Fibroblast of the conjunctiva (primary cell): ENCODE measurements at regions not wholly inside any gene's neighbourhood (a gene's known extent, or its start where the extent isn't known, plus 50 kb on each side); places are given as distances from the start of the nearest gene placed in this dataset.
"Not testable (repeated sequence)": the region's sequence is repeated elsewhere in the genome, so short reads cannot be mapped to it uniquely, and the experiment has no call there.

Experiments used
- DNase-seq: peaks from one replicate; pipeline ENCODE4 v3.0.0-alpha.2; 2010; ENCODE audit warnings: low read depth

GRCh38 chr5:18354828-18355227, 720.6 kb downstream of the TAF11L14 start:
- DNase-seq = no peak

DNA sequence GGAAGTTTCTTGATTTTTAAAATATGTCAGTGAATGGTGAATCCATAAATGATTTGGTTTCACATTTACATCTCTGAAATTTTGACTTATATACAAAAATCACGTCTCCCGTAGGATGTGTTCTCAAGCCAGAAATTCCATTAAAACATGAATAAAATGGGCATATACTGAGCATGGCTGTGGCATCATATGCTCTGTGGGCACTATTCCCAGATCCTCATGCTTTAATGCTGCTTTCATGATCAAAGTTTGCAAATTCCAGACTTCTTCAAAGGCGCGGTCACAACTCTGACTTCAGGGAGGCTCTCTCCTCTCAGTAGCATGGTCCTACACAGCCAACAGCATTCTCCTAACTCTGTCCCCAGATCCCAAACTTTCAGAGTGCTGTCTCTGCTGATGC, 723.2 kb downstream of the TAF11L14 start:
- no peak for DNase-seq

GRCh38 chr5:18366234-18366633, 732.0 kb downstream of the TAF11L14 start:
- no peak for DNase-seq

GRCh38 chr5:18370531-18370930, 736.3 kb downstream of the TAF11L14 start:
- DNase-seq = no peak

DNA sequence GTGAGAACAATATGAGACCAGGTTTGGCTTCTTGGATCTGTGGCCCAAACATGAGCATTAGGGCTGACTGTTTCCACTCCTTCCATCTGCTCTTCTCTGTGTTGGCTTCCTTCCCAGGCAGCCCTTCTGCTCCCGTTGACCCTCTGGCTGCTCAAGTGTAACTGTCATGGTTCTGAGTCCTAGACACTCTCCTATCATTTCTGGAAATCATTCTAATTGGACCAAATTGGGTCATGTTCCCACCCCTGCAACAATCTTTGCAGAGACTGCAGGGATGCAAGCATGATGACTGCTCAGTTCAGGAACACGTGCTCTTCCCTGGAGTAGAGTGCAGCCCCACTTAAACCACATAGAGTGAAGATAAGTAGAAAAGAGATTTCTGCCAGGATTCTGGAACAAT, 741.4 kb downstream of the TAF11L14 start:
- DNase-seq = no peak

- no peak for DNase-seq
These were observed 743.8 kb downstream of the TAF11L14 start for GRCh38 chr5:18378066-18378465.

GRCh38 chr5:18379189-18379588, 744.9 kb downstream of the TAF11L14 start:
- DNase-seq = no peak

- no peak for DNase-seq
These were observed 746.6 kb downstream of the TAF11L14 start for GRCh38 chr5:18380729-18381362.

DNA sequence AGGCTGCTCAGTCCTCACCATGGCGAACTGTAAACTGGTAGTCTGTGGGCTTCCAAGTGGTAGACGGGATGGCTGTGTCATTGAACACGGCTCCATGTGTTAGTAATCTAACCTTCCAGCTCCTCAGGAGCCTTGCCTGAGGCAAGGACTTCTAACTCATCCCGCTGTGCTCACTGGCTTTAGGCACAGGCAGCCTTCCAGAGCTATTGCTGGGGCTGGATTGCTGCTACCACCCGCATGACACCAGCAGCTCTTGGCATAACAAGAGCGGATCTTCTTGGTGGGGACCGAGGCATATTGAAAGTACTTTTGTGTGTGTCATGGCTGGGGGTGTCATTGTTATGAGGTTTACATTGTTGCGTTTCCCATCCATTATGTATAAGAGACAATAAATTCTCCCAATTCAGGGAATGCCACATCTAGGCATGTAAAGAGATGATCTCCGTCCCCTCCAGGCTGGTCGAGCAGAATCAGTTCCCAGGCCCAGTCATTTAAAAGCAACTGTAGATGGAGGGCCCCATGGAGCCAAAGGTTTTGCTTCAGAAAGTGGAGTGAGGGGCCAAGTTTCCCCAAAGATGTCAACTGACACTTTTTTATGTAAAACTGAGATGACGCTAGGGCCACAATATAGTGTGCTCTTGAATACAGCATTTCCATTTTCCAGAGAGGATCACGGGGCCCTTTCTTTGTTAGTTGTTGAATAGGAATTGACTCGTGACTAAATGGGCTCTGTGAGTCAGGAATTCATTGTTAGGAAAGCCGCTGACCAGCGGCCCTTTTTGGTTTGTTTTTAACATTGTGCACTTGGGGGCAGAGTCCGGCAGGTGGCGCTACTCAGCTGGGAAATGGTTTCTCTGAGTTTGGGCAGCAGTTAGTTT, 759.5 kb downstream of the TAF11L14 start:
- DNase-seq = peak; percentile 1

GRCh38 chr5:18394443-18394804, 760.2 kb downstream of the TAF11L14 start:
- no peak for DNase-seq

- DNase-seq = no peak
These were observed 761.2 kb downstream of the TAF11L14 start for GRCh38 chr5:18395126-18396110.

DNA sequence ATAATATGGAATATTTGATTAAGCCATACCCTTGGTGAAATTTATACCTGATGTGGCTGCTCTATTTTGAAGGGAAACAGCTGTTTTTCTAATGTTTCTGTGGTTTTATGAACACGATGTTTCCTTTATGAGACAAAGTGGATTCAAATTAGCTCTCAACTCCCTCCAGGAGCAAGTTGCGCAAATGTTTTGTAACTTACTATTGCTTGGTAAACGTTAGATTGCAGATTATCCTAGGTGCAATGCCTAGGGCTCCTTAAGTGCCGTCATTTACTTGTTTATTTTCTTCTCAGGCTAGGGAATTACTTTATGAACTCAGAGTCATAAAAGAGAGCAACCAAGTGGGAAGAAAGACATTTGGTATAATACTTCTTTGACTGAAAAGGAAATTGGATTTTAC, 763.1 kb downstream of the TAF11L14 start:
- DNase-seq = peak; percentile 2

DNA sequence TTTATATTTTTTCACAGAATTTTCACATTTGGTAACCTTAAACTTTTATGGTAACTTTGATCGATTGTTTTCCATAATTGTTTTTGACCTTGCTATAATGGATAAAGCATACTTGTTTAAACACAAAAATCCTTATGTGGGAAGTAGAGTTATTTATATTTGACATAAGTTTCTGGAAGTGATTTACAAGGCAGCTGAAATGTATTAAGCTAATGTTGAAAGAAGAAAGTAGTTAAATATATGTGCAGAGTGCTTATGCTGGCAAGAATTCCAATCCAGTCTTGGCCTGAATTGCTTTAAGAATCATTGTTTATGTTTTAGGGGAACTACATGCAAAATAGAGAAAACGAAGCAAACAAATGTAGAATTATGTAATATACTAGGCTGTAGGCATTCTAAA, 763.6 kb downstream of the TAF11L14 start:
- peak; percentile 3 for DNase-seq

DNA sequence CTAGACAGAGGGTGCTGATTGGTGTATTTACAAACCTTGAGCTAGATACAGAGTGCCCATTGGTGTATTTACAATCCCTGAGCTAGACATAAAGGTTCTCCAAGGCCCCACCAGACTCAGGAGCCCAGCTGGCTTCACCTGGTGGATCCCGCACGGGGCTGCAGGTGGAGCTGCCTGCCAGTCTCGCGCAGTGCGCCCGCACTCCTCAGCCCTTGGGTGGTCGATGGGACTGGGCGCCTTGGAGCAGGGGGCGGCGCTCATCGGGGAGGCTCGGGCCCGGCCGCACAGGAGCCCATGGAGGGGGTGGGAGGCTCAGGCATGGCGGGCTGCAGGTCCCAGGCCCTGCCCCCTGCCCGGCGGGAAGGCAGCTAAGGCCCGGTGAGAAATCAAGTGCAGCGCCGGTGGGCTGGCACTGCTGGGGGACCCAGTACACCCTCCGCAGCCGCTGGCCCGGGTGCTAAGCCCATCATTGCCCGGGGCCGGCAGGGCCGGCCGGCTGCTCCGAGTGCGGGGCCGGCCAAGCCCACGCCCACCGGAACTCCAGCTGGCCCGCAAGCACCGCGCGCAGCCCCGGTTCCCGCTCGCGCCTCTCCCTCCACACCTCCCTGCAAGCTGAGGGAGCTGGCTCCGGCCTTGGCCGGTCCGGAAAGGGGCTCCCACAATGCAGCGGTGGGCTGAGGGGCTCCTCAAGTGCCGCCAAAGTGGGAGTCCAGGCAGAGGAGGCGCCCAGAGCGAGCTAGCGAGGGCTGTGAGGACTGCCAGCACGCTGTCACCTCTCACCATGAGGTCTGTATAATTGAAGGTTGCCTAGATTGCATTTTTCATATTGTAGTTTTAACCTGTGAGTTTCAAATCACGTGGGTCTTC, 765.4 kb downstream of the TAF11L14 start:
- DNase-seq = not testable (repeated sequence)

DNA sequence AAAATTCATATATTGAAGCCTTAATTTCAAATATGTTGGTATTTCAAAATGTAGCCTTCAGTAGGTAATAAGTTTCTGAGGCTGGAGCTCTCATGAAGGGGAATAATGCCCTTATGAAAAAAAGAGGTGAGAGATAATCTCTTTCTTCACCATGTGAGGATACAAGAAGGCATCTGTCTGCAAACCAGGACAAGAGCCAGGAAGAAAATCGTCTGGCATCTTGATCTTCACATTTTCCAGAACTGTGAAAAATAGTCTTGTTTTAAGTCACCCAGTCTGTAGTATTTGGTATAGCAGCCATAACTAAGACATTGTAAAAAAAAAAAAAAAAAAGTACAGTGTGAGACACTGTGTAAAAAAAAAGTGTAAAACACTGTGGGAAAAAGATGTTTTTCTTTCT, 768.9 kb downstream of the TAF11L14 start:
- DNase-seq = no peak

DNA sequence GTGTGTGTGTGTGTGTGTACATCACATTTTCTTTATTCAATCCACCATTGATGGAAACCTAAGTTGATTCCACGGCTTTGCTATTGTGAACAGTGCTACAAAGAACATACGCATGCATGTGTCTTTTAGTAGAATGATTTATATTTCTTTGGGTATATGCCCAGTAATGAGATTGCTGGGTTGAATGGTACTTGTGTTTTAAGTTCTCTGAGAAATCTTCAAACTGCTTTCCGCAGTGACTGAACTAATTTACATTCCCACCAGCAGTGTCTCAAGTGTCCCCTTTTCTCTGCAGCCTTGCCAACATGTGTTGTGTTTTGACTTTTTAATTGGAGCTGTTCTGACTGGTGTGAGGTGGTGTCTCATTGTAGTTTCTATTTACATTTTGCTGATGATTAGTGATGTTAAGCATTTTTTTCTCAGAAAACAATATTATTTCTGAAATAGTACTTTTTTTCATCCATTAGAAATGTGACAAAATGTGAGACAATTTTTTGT, 769.7 kb downstream of the TAF11L14 start:
- no peak for DNase-seq

DNA sequence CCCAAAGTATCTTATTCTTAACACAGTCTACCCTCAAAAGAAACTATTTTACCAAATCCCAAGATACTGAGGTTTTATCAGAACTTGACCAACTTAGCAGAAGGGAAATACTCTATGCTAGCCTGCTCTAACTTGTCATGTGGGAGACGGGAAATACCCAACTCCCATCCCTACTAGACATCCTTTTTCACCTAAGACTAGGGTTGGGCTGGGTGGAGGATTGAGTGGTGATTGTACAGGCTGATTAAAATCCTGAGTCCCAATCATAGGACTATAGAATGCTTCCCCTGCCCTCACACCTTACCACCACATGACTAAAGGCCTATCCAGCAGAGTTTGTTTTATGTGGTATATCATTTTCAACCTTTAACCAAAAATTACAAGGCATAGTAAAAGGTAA, 786.5 kb downstream of the TAF11L14 start:
- DNase-seq = no peak

- DNase-seq = no peak
These were observed 799.1 kb downstream of the TAF11L14 start for GRCh38 chr5:18433336-18433735.

DNA sequence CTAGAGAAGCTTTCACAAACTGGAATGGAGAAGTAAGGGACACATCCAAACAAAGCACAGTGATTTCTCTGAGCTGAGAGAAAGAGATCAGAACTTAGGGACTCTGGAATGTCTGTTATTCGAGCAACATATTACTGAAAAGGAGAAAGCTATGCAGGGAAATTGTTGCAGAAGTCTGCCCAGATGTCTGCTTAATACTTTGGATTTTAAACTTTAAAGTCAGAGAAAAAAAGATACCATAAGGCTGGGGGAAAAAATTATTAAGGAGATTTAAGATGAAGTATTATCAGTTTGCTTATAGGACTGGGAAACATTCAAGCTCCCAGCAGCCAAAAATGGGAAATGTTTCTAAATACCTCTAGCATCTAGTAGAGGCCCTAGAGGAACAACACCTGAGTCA, 803.9 kb downstream of the TAF11L14 start:
- no peak for DNase-seq

DNA sequence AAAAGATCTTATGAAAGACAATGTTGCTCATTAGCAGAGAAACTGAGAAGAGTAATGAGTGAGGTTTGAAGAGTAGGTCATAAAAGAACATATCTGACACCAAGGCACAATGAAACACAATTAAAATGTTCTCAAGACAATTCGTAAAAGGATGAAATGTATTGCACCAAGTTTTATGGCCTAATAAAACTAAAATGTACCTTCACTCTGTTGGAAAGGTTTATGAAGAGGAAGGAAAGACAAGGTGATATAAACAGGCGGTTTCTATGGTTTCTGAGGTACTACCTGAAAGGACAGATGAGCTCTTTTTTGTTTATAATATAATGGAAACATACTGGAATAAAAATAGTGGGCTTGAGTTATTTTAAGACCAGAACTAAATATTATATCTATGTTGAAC, 821.3 kb downstream of the TAF11L14 start:
- DNase-seq = no peak

- no peak for DNase-seq
These were observed 823.0 kb downstream of the TAF11L14 start for GRCh38 chr5:18457255-18457654.
